CD14-positive monocyte (primary cell): ENCODE measurements at regions not wholly inside any gene's neighbourhood (a gene's known extent, or its start where the extent isn't known, plus 50 kb on each side); places are given as distances from the start of the nearest gene placed in this dataset.

ENCODE experiments used
- DNase-seq, 3 donors: peaks; one replicate each; pipeline ENCODE4 v3.0.0-alpha.2; 2011 to 2022
- H2AFZ ChIP-seq: 2 replicates; pipeline ENCODE4 v1.6.0; 2012; ENCODE audit warnings: mild to moderate bottlenecking, low read depth, low read length, inconsistent platforms; ENCODE audit not compliant: insufficient read depth, poor library complexity, severe bottlenecking
- H3K27ac ChIP-seq, 2 donors: 1 replicate in 1 of 2; 2 replicates in 1 of 2; pipeline ENCODE4 v1.5.1; 2012 to 2013; ENCODE audit warnings: low read length in 2 of 2, control low read depth in 1 of 2, inconsistent platforms in 1 of 2, low read depth in 1 of 2, mild to moderate bottlenecking in 1 of 2
- H3K27me3 ChIP-seq, 2 donors: one replicate each; pipeline versions ENCODE4 v1.6.0 to v1.6.1; 2011 to 2013; ENCODE audit warnings: low read length in 2 of 2; ENCODE audit not compliant: control insufficient read depth in 2 of 2, insufficient read depth in 2 of 2
- H3K36me3 ChIP-seq, 2 donors: replicated peaks in 1 of 2; 1 replicate in 1 of 2; 2 replicates in 1 of 2; pipeline versions ENCODE4 v1.5.1 to v1.6.1; 2012 to 2013; ENCODE audit warnings: low read length in 2 of 2, control low read depth in 1 of 2, inconsistent platforms in 1 of 2, mild to moderate bottlenecking in 1 of 2; ENCODE audit not compliant: insufficient read depth in 2 of 2, control insufficient read depth in 1 of 2
- H3K4me1 ChIP-seq, 2 donors: 1 replicate in 1 of 2; 2 replicates in 1 of 2; pipeline versions ENCODE4 v1.5.1 to v1.6.1; 2012 to 2013; ENCODE audit warnings: low read length in 2 of 2, control low read depth in 1 of 2, inconsistent platforms in 1 of 2, mild to moderate bottlenecking in 1 of 2, moderate library complexity in 1 of 2; ENCODE audit not compliant: insufficient read depth in 2 of 2, control insufficient read depth in 1 of 2
- H3K4me2 ChIP-seq: replicated peaks from 2 replicates; pipeline ENCODE3; 2012; ENCODE audit warnings: low read length, moderate library complexity, mild to moderate bottlenecking; ENCODE audit not compliant: poor library complexity, severe bottlenecking; ENCODE audit errors: extremely low read depth
- H3K4me3 ChIP-seq, 3 experiments: fragments of 200-600 bp in 1 of 3; sonication (generic) in 1 of 3; replicated peaks in 1 of 3; 1 replicate in 2 of 3; 2 replicates in 1 of 3; pipeline ENCODE4 v1.5.1; 2011 to 2013; ENCODE audit warnings: low read length in 3 of 3, mild to moderate bottlenecking in 3 of 3, control low read depth in 2 of 3, low read depth in 2 of 3, inconsistent platforms in 1 of 3, moderate library complexity in 1 of 3
- H3K79me2 ChIP-seq: 2 replicates; pipeline ENCODE4 v1.6.0; 2012; ENCODE audit warnings: mild to moderate bottlenecking, control low read depth, inconsistent platforms, low read length, moderate library complexity; ENCODE audit not compliant: insufficient read depth
- H3K9ac ChIP-seq: 2 replicates; pipeline ENCODE4 v1.6.0; 2017; ENCODE audit warnings: low read length, mild to moderate bottlenecking; ENCODE audit not compliant: insufficient read depth, poor library complexity, severe bottlenecking
- H3K9me3 ChIP-seq, 2 donors: replicated peaks in 1 of 2; 1 replicate in 1 of 2; 2 replicates in 1 of 2; pipeline versions ENCODE4 v1.5.1 to v1.6.1; 2012 to 2013; ENCODE audit warnings: low read length in 2 of 2, control low read depth in 1 of 2; ENCODE audit not compliant: control insufficient read depth in 1 of 2, insufficient read depth in 1 of 2
- H4K20me1 ChIP-seq: 2 replicates; pipeline ENCODE4 v1.6.0; 2012; ENCODE audit warnings: mild to moderate bottlenecking, low read length, control low read depth, moderate library complexity; ENCODE audit not compliant: insufficient read depth
- H3K27ac Mint-ChIP-seq, 7 donors: one replicate each; pipeline ENCODE4 v1.8.0; 2020; ENCODE audit warnings: mild to moderate bottlenecking in 7 of 7, mixed read lengths in 7 of 7, moderate library complexity in 6 of 7, inconsistent platforms in 2 of 7
- H3K27me3 Mint-ChIP-seq, 3 donors: one replicate each; pipeline ENCODE4 v1.8.0; 2021 to 2022; ENCODE audit warnings: low read depth in 3 of 3, mild to moderate bottlenecking in 3 of 3, mixed read lengths in 3 of 3, moderate library complexity in 3 of 3, inconsistent platforms in 1 of 3
- H3K36me3 Mint-ChIP-seq, 2 donors: one replicate each; pipeline ENCODE4 v1.8.0; 2020; ENCODE audit warnings: mixed read lengths in 2 of 2, inconsistent platforms in 1 of 2, mild to moderate bottlenecking in 1 of 2
- H3K4me1 Mint-ChIP-seq: one replicate; pipeline ENCODE4 v1.8.0; 2020; ENCODE audit warnings: mild to moderate bottlenecking, mixed read lengths
- H3K4me3 Mint-ChIP-seq, 2 donors: one replicate each; pipeline ENCODE4 v1.8.0; 2020; ENCODE audit warnings: mild to moderate bottlenecking in 2 of 2, mixed read lengths in 2 of 2, moderate library complexity in 1 of 2
- H3K9me3 Mint-ChIP-seq, 7 donors: one replicate each; pipeline ENCODE4 v1.8.0; 2020 to 2022; ENCODE audit warnings: mixed read lengths in 7 of 7, mild to moderate bottlenecking in 6 of 7, moderate library complexity in 6 of 7, inconsistent platforms in 2 of 7
- WGBS: methylation state at CpG from one replicate; pipeline ENCODE4 v1.1.5; 2013; ENCODE audit warnings: missing lambda C conversion rate; ENCODE audit not compliant: insufficient coverage; 5-methylcytosine and 5-hydroxymethylcytosine counted together
- intact Hi-C, 2 donors: fragments of 100-400 bp; cut with micrococcal nuclease; formaldehyde crosslinking; loops; one replicate each; pipeline versions ENCODE4 v1.15.0 to v1.15.1; 2023
- TF ChIP-seq, protein P1 (sequence below): fragments of 200-600 bp; IDR thresholded peaks from one replicate; pipeline ENCODE4 v1.8.0; 2022; ENCODE audit warnings: antibody characterized with exemption, mild to moderate bottlenecking

DNA sequence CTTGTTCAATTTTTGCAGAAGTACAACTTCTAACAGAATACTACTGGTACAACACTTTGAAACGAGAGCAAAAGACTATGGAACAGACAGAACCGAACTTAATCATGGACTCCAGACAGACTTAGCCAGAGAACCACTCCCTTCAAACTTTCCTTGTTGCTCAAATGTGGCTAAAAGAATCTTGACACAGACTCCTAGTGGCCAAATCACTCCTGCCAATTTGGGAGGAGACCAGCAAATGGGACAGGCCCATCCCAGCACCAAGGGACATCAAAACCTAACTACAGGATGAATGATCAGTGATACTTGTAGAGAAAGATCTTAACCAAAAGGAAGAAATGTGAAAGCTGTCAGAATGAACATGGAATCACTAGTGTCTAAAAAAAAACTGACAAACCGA, 154.0 kb downstream of the MATN1 start:
- Mint-ChIP-seq H3K36me3 (no peaks in the 10 kb centered on the region), H3K9me3 (peaks cover 0 to 4% (median 2%) of the 10 kb centered on the region in 7 donors), H3K27ac (no peak overlapping the region), H3K4me1 (no peaks in the 10 kb centered on the region), H3K27me3 (peaks cover 4 to 6% (median 5%) of the 10 kb centered on the region in 3 donors), H3K4me3 (no peak overlapping the region)
- peaks cover 0 to 2% of the 10 kb centered on the region in 2 donors for H3K27me3 ChIP-seq
- no peak overlapping the region for H3K27ac ChIP-seq
- no peak overlapping the region for H2AFZ ChIP-seq
- H3K4me3 ChIP-seq = no peak overlapping the region
- 68% methylated on average over 3 of the region's 3 CpGs for WGBS
- H4K20me1 ChIP-seq = no peaks in the 10 kb centered on the region
- no peaks in the 10 kb centered on the region for H3K9me3 ChIP-seq
- H3K9ac ChIP-seq = no peak overlapping the region
- no peaks in the 10 kb centered on the region for H3K79me2 ChIP-seq
- no peaks in the 10 kb centered on the region for H3K36me3 ChIP-seq
- TF ChIP-seq, protein P1, sequence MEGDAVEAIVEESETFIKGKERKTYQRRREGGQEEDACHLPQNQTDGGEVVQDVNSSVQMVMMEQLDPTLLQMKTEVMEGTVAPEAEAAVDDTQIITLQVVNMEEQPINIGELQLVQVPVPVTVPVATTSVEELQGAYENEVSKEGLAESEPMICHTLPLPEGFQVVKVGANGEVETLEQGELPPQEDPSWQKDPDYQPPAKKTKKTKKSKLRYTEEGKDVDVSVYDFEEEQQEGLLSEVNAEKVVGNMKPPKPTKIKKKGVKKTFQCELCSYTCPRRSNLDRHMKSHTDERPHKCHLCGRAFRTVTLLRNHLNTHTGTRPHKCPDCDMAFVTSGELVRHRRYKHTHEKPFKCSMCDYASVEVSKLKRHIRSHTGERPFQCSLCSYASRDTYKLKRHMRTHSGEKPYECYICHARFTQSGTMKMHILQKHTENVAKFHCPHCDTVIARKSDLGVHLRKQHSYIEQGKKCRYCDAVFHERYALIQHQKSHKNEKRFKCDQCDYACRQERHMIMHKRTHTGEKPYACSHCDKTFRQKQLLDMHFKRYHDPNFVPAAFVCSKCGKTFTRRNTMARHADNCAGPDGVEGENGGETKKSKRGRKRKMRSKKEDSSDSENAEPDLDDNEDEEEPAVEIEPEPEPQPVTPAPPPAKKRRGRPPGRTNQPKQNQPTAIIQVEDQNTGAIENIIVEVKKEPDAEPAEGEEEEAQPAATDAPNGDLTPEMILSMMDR = no peak
- H3K4me1 ChIP-seq = no peaks in the 10 kb centered on the region
- intact Hi-C loops = no loop called here
- DNase-seq = no peak
- no peak overlapping the region for H3K4me2 ChIP-seq

DNA sequence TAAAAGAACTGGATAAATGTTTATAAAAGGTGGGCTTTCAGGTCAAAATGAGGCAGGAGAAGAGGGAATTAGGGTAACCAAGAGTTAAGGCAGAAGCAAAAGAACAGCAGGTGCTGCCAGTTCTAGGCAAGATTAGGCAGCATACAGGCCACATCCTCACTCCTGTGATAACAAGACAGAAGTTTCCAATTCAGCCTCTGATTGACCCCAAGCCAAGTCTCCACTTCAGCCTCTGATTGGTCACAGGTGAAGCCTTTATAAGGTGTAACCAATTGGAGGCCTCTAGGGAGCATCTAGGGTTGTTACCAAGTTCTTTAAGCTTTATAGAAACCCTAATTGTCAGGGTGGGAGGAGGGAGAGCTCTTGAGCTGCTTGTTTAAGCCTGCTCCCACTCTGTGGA, 160.8 kb downstream of the MATN1 start:
- Mint-ChIP-seq H3K27ac (no peak overlapping the region), H3K27me3 (peaks cover 0 to 4% (median 2%) of the 10 kb centered on the region in 3 donors), H3K4me3 (no peak overlapping the region), H3K9me3 (peaks cover 8 to 28% (median 23%) of the 10 kb centered on the region in 7 donors), H3K4me1 (no peaks in the 10 kb centered on the region), H3K36me3 (no peaks in the 10 kb centered on the region)
- no peak overlapping the region for H3K9ac ChIP-seq
- H3K27ac ChIP-seq = no peak overlapping the region
- H3K4me3 ChIP-seq = no peak overlapping the region
- TF ChIP-seq, protein P1 = no peak
- no peak overlapping the region for H2AFZ ChIP-seq
- H4K20me1 ChIP-seq = no peaks in the 10 kb centered on the region
- H3K9me3 ChIP-seq = peaks cover 16 to 39% of the 10 kb centered on the region in 2 donors
- H3K4me2 ChIP-seq = no peak overlapping the region
- peaks cover 0 to 2% of the 10 kb centered on the region in 2 donors for H3K27me3 ChIP-seq
- DNase-seq = no peak
- H3K79me2 ChIP-seq = no peaks in the 10 kb centered on the region
- intact Hi-C loops = no loop called here
- no peaks in the 10 kb centered on the region for H3K4me1 ChIP-seq
- H3K36me3 ChIP-seq = no peaks in the 10 kb centered on the region
